ENCODE measurements at regions not wholly inside any gene's neighbourhood (a gene's known extent, or its start where the extent isn't known, plus 50 kb on each side); places are given as distances from the start of the nearest gene placed in this dataset.

GRCh38 chr2:120509991-120510735 lies 164.2 kb downstream of the INHBB start:
- H2AFZ ChIP-seq: no peak overlapping the region
- DNase-seq (ENCODE audit: low spot score): no peak
- WGBS (ENCODE audit: low lambda C conversion rate, missing lambda C conversion rate): 96% methylated on average over 10 of the region's 10 CpGs

GRCh38 chr2:120510751-120511395 lies 164.9 kb downstream of the INHBB start:
- Histone ChIP-seq H3K27ac (no peak overlapping the region), H2AFZ (no peak overlapping the region), H3K9me2 (replicated peaks; ENCODE audit: insufficient read depth) (no peaks in the 10 kb centered on the region), H3K4me1 (ENCODE audit: insufficient read depth) (no peaks in the 10 kb centered on the region), H3K4me3 (no peak overlapping the region), H3K9me3 (ENCODE audit: low read depth) (no peaks in the 10 kb centered on the region), H3K27me3 (no peaks in the 10 kb centered on the region), H3K79me2 (no peaks in the 10 kb centered on the region), H3K36me3 (replicated peaks; ENCODE audit: insufficient read depth, low read depth) (no peaks in the 10 kb centered on the region), H4K20me1 (ENCODE audit: insufficient read depth, poor library complexity, severe bottlenecking) (no peaks in the 10 kb centered on the region), H3K4me2 (no peak overlapping the region)
- TF ChIP-seq EZH2 (IDR thresholded peaks at IDR 0.05; ENCODE audit: borderline replicate concordance): no peak
- DNase-seq (ENCODE audit: low spot score): no peak
- WGBS (ENCODE audit: low lambda C conversion rate, missing lambda C conversion rate): 94% methylated on average over 8 of the region's 11 CpGs

More at GRCh38 chr2:120509991-120510735, 164.2 kb downstream of the INHBB start:
- no peak overlapping the region for H3K27ac ChIP-seq
- no peaks in the 10 kb centered on the region for H4K20me1 ChIP-seq (ENCODE audit: insufficient read depth, poor library complexity, severe bottlenecking)
- H3K9me2 ChIP-seq (replicated peaks; ENCODE audit: insufficient read depth): no peaks in the 10 kb centered on the region
- H3K79me2 ChIP-seq: no peaks in the 10 kb centered on the region
- no peaks in the 10 kb centered on the region for H3K4me1 ChIP-seq (ENCODE audit: insufficient read depth)
- no peaks in the 10 kb centered on the region for H3K27me3 ChIP-seq
- TF ChIP-seq EZH2phosphoT487 (IDR thresholded peaks at IDR 0.05; ENCODE audit: low read depth, severe bottlenecking, unreplicated experiment): no peak
- TF ChIP-seq EZH2 (IDR thresholded peaks at IDR 0.05; ENCODE audit: borderline replicate concordance): no peak
- TF ChIP-seq CTCF (IDR thresholded peaks at IDR 0.05; ENCODE audit: poor library complexity): no peak
- H3K4me2 ChIP-seq: no peak overlapping the region
- no peaks in the 10 kb centered on the region for H3K36me3 ChIP-seq (replicated peaks; ENCODE audit: insufficient read depth, low read depth)
- H3K4me3 ChIP-seq: no peak overlapping the region
- H3K9me3 ChIP-seq (ENCODE audit: low read depth): no peaks in the 10 kb centered on the region

GRCh38 chr2:120511536-120511935 lies 165.6 kb downstream of the INHBB start:
- no peaks in the 10 kb centered on the region for H3K79me2 ChIP-seq
- H3K4me2 ChIP-seq: no peak overlapping the region
- no peak overlapping the region for H3K4me3 ChIP-seq
- WGBS (ENCODE audit: low lambda C conversion rate, missing lambda C conversion rate): 69% methylated on average over 18 of the region's 18 CpGs
- H4K20me1 ChIP-seq (ENCODE audit: insufficient read depth, poor library complexity, severe bottlenecking): no peaks in the 10 kb centered on the region
- H2AFZ ChIP-seq: no peak overlapping the region
- H3K4me1 ChIP-seq (ENCODE audit: insufficient read depth): no peaks in the 10 kb centered on the region
- no peak overlapping the region for H3K27ac ChIP-seq
- TF ChIP-seq EZH2 (IDR thresholded peaks at IDR 0.05; ENCODE audit: borderline replicate concordance): no peak
- TF ChIP-seq EZH2phosphoT487 (IDR thresholded peaks at IDR 0.05; ENCODE audit: low read depth, severe bottlenecking, unreplicated experiment): no peak
- TF ChIP-seq CTCF (IDR thresholded peaks at IDR 0.05; ENCODE audit: poor library complexity): no peak
- no peaks in the 10 kb centered on the region for H3K9me3 ChIP-seq (ENCODE audit: low read depth)
- H3K9me2 ChIP-seq (replicated peaks; ENCODE audit: insufficient read depth): no peaks in the 10 kb centered on the region
- DNase-seq (ENCODE audit: low spot score): no peak
- no peaks in the 10 kb centered on the region for H3K36me3 ChIP-seq (replicated peaks; ENCODE audit: insufficient read depth, low read depth)
- H3K27me3 ChIP-seq: no peaks in the 10 kb centered on the region

- H3K4me3 ChIP-seq: no peak overlapping the region
- H3K27ac ChIP-seq: no peak overlapping the region
- no peaks in the 10 kb centered on the region for H3K9me3 ChIP-seq (ENCODE audit: low read depth)
- no peaks in the 10 kb centered on the region for H3K9me2 ChIP-seq (replicated peaks; ENCODE audit: insufficient read depth)
- TF ChIP-seq EZH2 (IDR thresholded peaks at IDR 0.05; ENCODE audit: borderline replicate concordance) (no peak), CTCF (IDR thresholded peaks at IDR 0.05; ENCODE audit: poor library complexity) (no peak), EZH2phosphoT487 (IDR thresholded peaks at IDR 0.05; ENCODE audit: low read depth, severe bottlenecking, unreplicated experiment) (no peak)
- no peak for DNase-seq (ENCODE audit: low spot score)
- H2AFZ ChIP-seq: no peak overlapping the region
- H3K4me2 ChIP-seq: no peak overlapping the region
- H3K36me3 ChIP-seq (replicated peaks; ENCODE audit: insufficient read depth, low read depth): no peaks in the 10 kb centered on the region
- WGBS (ENCODE audit: low lambda C conversion rate, missing lambda C conversion rate): 77% methylated on average over 19 of the region's 19 CpGs
- H3K27me3 ChIP-seq: no peaks in the 10 kb centered on the region
- H3K79me2 ChIP-seq: no peaks in the 10 kb centered on the region
- peaks cover 6% of the 10 kb centered on the region for H3K4me1 ChIP-seq (ENCODE audit: insufficient read depth)
- no peaks in the 10 kb centered on the region for H4K20me1 ChIP-seq (ENCODE audit: insufficient read depth, poor library complexity, severe bottlenecking)
Observed at GRCh38 chr2:120511947-120512710, 166.2 kb downstream of the INHBB start.

Data from hepatocyte (in vitro differentiated cells).